ENCODE measurements at regions not wholly inside any gene's neighbourhood (a gene's known extent, or its start where the extent isn't known, plus 50 kb on each side); places are given as distances from the start of the nearest gene placed in this dataset.

DNA sequence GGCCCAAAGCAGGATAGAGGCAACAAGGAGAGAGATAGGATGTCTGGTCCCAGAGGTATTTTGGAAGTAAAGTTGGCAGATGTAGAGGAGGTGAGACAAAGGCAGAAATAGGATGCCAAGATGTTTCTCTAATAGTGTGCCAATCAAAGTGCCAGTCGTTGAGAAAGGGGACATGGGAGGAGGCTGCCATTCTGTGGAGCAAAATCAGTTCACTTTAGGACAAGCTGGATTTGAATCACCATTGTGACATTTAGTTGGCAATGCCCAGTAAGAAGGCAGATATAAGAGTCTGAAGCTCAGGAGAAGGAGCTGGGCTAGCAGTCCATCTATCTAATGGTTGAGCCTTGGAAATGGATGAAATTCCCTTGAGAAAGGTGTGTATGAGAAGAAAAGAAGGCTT lies 53.8 kb downstream of the ADRB2 start:
- no peaks in the 10 kb centered on the region for H3K27me3 Mint-ChIP-seq (ENCODE audit: low read depth in 2 of 2)
- no peak overlapping the region for H3K4me3 Mint-ChIP-seq
- Histone ChIP-seq H3K4me1 (ENCODE audit: control insufficient read depth, insufficient read depth, low read length) (peaks cover 3% of the 10 kb centered on the region), H3K36me3 (ENCODE audit: control insufficient read depth, insufficient read depth, low read length) (peaks cover 12% of the 10 kb centered on the region), H3K27me3 (ENCODE audit: control insufficient read depth, insufficient read depth, low read length) (no peaks in the 10 kb centered on the region), H3K27ac (ENCODE audit: low read length) (no peak overlapping the region), H3K4me3 (ENCODE audit: low read length) (no peak overlapping the region), H3K9me3 (ENCODE audit: control insufficient read depth, insufficient read depth, low read length) (no peaks in the 10 kb centered on the region)
- no peak for ATAC-seq
- intact Hi-C loops (cut with micrococcal nuclease), result no loop called here
- H3K36me3 Mint-ChIP-seq, result peaks cover 17% of the 10 kb centered on the region
- 97% methylated on average over 1 of the region's 1 CpG for WGBS (ENCODE audit: insufficient coverage)
- peak overlapping the region; percentile 10 to 47 for H3K27ac Mint-ChIP-seq
- H3K4me1 Mint-ChIP-seq, result peaks cover 47 to 52% of the 10 kb centered on the region in 2 donors
- TF ChIP-seq, protein P1, sequence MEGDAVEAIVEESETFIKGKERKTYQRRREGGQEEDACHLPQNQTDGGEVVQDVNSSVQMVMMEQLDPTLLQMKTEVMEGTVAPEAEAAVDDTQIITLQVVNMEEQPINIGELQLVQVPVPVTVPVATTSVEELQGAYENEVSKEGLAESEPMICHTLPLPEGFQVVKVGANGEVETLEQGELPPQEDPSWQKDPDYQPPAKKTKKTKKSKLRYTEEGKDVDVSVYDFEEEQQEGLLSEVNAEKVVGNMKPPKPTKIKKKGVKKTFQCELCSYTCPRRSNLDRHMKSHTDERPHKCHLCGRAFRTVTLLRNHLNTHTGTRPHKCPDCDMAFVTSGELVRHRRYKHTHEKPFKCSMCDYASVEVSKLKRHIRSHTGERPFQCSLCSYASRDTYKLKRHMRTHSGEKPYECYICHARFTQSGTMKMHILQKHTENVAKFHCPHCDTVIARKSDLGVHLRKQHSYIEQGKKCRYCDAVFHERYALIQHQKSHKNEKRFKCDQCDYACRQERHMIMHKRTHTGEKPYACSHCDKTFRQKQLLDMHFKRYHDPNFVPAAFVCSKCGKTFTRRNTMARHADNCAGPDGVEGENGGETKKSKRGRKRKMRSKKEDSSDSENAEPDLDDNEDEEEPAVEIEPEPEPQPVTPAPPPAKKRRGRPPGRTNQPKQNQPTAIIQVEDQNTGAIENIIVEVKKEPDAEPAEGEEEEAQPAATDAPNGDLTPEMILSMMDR (IDR thresholded peaks at IDR 0.05), result no peak
- H3K9me3 Mint-ChIP-seq, result no peaks in the 10 kb centered on the region
- DNase-seq, result no peak

- peaks cover 51 to 56% of the 10 kb centered on the region in 2 donors for H3K4me1 Mint-ChIP-seq
- H3K27ac Mint-ChIP-seq, result peak overlapping the region; percentile 10 to 47
- DNase-seq (no peak), ATAC-seq (no peak)
- intact Hi-C loops (cut with micrococcal nuclease), result no loop called here
- 73% methylated on average over 1 of the region's 2 CpGs for WGBS (ENCODE audit: insufficient coverage)
- peaks cover 22% of the 10 kb centered on the region for H3K36me3 Mint-ChIP-seq
- Histone ChIP-seq H3K4me1 (ENCODE audit: control insufficient read depth, insufficient read depth, low read length) (peaks cover 3% of the 10 kb centered on the region), H3K4me3 (ENCODE audit: low read length) (no peak overlapping the region), H3K36me3 (ENCODE audit: control insufficient read depth, insufficient read depth, low read length) (peaks cover 12% of the 10 kb centered on the region), H3K27ac (ENCODE audit: low read length) (no peak overlapping the region), H3K9me3 (ENCODE audit: control insufficient read depth, insufficient read depth, low read length) (no peaks in the 10 kb centered on the region), H3K27me3 (ENCODE audit: control insufficient read depth, insufficient read depth, low read length) (no peaks in the 10 kb centered on the region)
- TF ChIP-seq, protein P1 (IDR thresholded peaks at IDR 0.05), result no peak
- H3K4me3 Mint-ChIP-seq, result no peak overlapping the region
- no peaks in the 10 kb centered on the region for H3K27me3 Mint-ChIP-seq (ENCODE audit: low read depth in 2 of 2)
- H3K9me3 Mint-ChIP-seq, result no peaks in the 10 kb centered on the region
Measured at GRCh38 chr5:148880696-148881095, 54.3 kb downstream of the ADRB2 start.

DNA sequence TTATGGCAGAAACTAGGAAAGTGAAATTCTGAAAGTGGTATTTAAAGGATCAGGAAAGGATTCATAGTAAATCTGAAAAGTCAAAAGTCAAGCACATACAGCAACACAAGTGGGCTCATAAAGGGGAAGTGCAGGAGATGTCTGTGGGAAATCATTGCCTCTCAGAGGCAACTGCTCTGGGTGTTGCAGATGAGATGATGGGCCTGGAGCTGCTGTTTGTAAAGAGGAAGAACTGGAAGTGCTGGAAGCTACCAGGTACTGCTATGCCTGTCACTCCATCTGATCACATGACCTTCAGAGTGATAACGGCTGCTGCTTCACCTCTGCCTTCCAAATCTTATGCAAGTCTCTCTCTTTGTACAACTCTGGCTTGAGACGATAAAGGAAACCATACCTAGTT lies 55.9 kb downstream of the ADRB2 start:
- TF ChIP-seq, protein P1 (IDR thresholded peaks at IDR 0.05), result no peak
- no peak overlapping the region for H3K4me3 Mint-ChIP-seq
- DNase-seq (no peak), ATAC-seq (no peak)
- Histone ChIP-seq H3K9me3 (ENCODE audit: control insufficient read depth, insufficient read depth, low read length) (no peaks in the 10 kb centered on the region), H3K27me3 (ENCODE audit: control insufficient read depth, insufficient read depth, low read length) (no peaks in the 10 kb centered on the region), H3K4me3 (ENCODE audit: low read length) (no peak overlapping the region), H3K4me1 (ENCODE audit: control insufficient read depth, insufficient read depth, low read length) (peaks cover 6% of the 10 kb centered on the region), H3K27ac (ENCODE audit: low read length) (no peak overlapping the region), H3K36me3 (ENCODE audit: control insufficient read depth, insufficient read depth, low read length) (peaks cover 9% of the 10 kb centered on the region)
- H3K27ac Mint-ChIP-seq, result no peak overlapping the region
- H3K27me3 Mint-ChIP-seq (ENCODE audit: low read depth in 2 of 2), result no peaks in the 10 kb centered on the region
- intact Hi-C loops (cut with micrococcal nuclease), result no loop called here
- peaks cover 22% of the 10 kb centered on the region for H3K36me3 Mint-ChIP-seq
- WGBS (ENCODE audit: insufficient coverage), result 64% methylated on average over 2 of the region's 2 CpGs
- H3K9me3 Mint-ChIP-seq, result no peaks in the 10 kb centered on the region
- H3K4me1 Mint-ChIP-seq, result peaks cover 64 to 70% of the 10 kb centered on the region in 2 donors

- TF ChIP-seq, protein P1 (IDR thresholded peaks at IDR 0.05), result no peak
- H3K36me3 ChIP-seq (ENCODE audit: control insufficient read depth, insufficient read depth, low read length), result peaks cover 9% of the 10 kb centered on the region
- H3K27me3 ChIP-seq (ENCODE audit: control insufficient read depth, insufficient read depth, low read length), result no peaks in the 10 kb centered on the region
- H3K4me3 ChIP-seq (ENCODE audit: low read length), result no peak overlapping the region
- Mint-ChIP-seq H3K36me3 (peaks cover 22% of the 10 kb centered on the region), H3K27me3 (ENCODE audit: low read depth in 2 of 2) (no peaks in the 10 kb centered on the region), H3K27ac (peak overlapping the region; percentile 59 to 85), H3K4me1 (peaks cover 75 to 78% of the 10 kb centered on the region in 2 donors), H3K9me3 (no peaks in the 10 kb centered on the region), H3K4me3 (no peak overlapping the region)
- 100% methylated on average over 2 of the region's 3 CpGs for WGBS (ENCODE audit: insufficient coverage)
- ATAC-seq (no peak), DNase-seq (no peak)
- intact Hi-C loops (cut with micrococcal nuclease), result no loop called here
- no peaks in the 10 kb centered on the region for H3K9me3 ChIP-seq (ENCODE audit: control insufficient read depth, insufficient read depth, low read length)
- peaks cover 2% of the 10 kb centered on the region for H3K4me1 ChIP-seq (ENCODE audit: control insufficient read depth, insufficient read depth, low read length)
- H3K27ac ChIP-seq (ENCODE audit: low read length), result no peak overlapping the region
Measured at GRCh38 chr5:148884339-148885020, 58.1 kb downstream of the ADRB2 start.
